HUES64 (cell line): ENCODE measurements at regions not wholly inside any gene's neighbourhood (a gene's known extent, or its start where the extent isn't known, plus 50 kb on each side); places are given as distances from the start of the nearest gene placed in this dataset.
"Not testable (repeated sequence)": the region's sequence is repeated elsewhere in the genome, so short reads cannot be mapped to it uniquely, and the experiment has no call there.

ENCODE experiments used
- H3K27ac ChIP-seq: 2 replicates; pipeline ENCODE4 v1.7.0; 2013; ENCODE audit warnings: low read depth, low read length, inconsistent platforms
- H3K27me3 ChIP-seq: 2 replicates; pipeline ENCODE4 v1.6.1; 2013; ENCODE audit warnings: mild to moderate bottlenecking, low read length; ENCODE audit not compliant: insufficient read depth
- H3K36me3 ChIP-seq: 2 replicates; pipeline ENCODE4 v1.6.1; 2013; ENCODE audit warnings: mild to moderate bottlenecking, low read length; ENCODE audit not compliant: insufficient read depth
- H3K4me1 ChIP-seq: 2 replicates; pipeline ENCODE4 v1.6.1; 2013; ENCODE audit warnings: mild to moderate bottlenecking, low read length, moderate library complexity; ENCODE audit not compliant: insufficient read depth
- H3K4me3 ChIP-seq: 2 replicates; pipeline ENCODE4 v1.5.1; 2013; ENCODE audit warnings: mild to moderate bottlenecking, low read length, moderate library complexity
- H3K9ac ChIP-seq: 2 replicates; pipeline ENCODE4 v1.6.1; 2013; ENCODE audit warnings: mild to moderate bottlenecking, low read depth, low read length
- H3K9me3 ChIP-seq: 2 replicates; pipeline ENCODE4 v1.6.1; 2013; ENCODE audit warnings: low read depth, low read length; ENCODE audit not compliant: insufficient read depth
- WGBS: fragments of 150-250, 120-280 bp; methylation state at CpG from one replicate; pipeline ENCODE4 v1.1.7; 2013; ENCODE audit warnings: missing lambda C conversion rate; 5-methylcytosine and 5-hydroxymethylcytosine counted together

- no CpG with 5 or more reads among the region's 3 CpGs for WGBS
- no peaks in the 10 kb centered on the region for H3K9me3 ChIP-seq
- H3K27me3 ChIP-seq = peaks cover 4% of the 10 kb centered on the region; the same call in 1 of the 2 replicates
- H3K27ac ChIP-seq = no peak overlapping the region
- H3K9ac ChIP-seq = no peak overlapping the region
- no peaks in the 10 kb centered on the region for H3K4me1 ChIP-seq
- no peak overlapping the region for H3K4me3 ChIP-seq
- no peaks in the 10 kb centered on the region for H3K36me3 ChIP-seq
Measured at GRCh38 chr9:33661176-33661575, 134.2 kb upstream of the PRSS3 start.

- Histone ChIP-seq H3K36me3 (no peaks in the 10 kb centered on the region), H3K4me1 (no peaks in the 10 kb centered on the region), H3K27me3 (peaks cover 4% of the 10 kb centered on the region; the same call in 1 of the 2 replicates), H3K9ac (no peak overlapping the region), H3K4me3 (no peak overlapping the region), H3K9me3 (no peaks in the 10 kb centered on the region), H3K27ac (no peak overlapping the region)
- 75% methylated on average over 1 of the region's 1 CpG for WGBS
Measured at GRCh38 chr9:33662871-33663270, 132.5 kb upstream of the PRSS3 start.

GRCh38 chr9:33676194-33676745 lies 119.1 kb upstream of the PRSS3 start:
- Histone ChIP-seq H3K9ac (peak overlapping the region; percentile 78), H3K27ac (peak overlapping the region; percentile 84; the same call in 1 of the 2 replicates), H3K4me3 (peak overlapping the region; percentile 81)
- H3K27me3 ChIP-seq, H3K9me3 ChIP-seq, H3K36me3 ChIP-seq, H3K4me1 ChIP-seq: not testable (repeated sequence)
- 68% methylated on average over 7 of the region's 8 CpGs for WGBS

- Histone ChIP-seq H3K4me1 (peaks cover 6% of the 10 kb centered on the region; the same call in 1 of the 2 replicates), H3K9me3 (no peaks in the 10 kb centered on the region), H3K9ac (peak overlapping the region; percentile 78), H3K36me3 (no peaks in the 10 kb centered on the region), H3K27me3 (peaks cover 2% of the 10 kb centered on the region; the same call in 1 of the 2 replicates), H3K27ac (peak overlapping the region; percentile 84), H3K4me3 (peak overlapping the region; percentile 81)
- WGBS = under 1% methylated on average over 75 of the region's 78 CpGs
Measured at GRCh38 chr9:33676746-33677505, 118.4 kb upstream of the PRSS3 start.

GRCh38 chr9:33677506-33677809 lies 117.9 kb upstream of the PRSS3 start:
- no CpG with 5 or more reads among the region's 3 CpGs for WGBS
- peak overlapping the region; percentile 81 for H3K4me3 ChIP-seq

GRCh38 chr9:33677961-33678360 lies 117.4 kb upstream of the PRSS3 start:
- Histone ChIP-seq H3K27me3 (peaks cover 2% of the 10 kb centered on the region; the same call in 1 of the 2 replicates), H3K9me3 (no peaks in the 10 kb centered on the region), H3K9ac (no peak overlapping the region), H3K36me3 (no peaks in the 10 kb centered on the region), H3K4me1 (peaks cover 6% of the 10 kb centered on the region; the same call in 1 of the 2 replicates), H3K4me3 (peak overlapping the region; percentile 81), H3K27ac (no peak overlapping the region)
- 65% methylated on average over 3 of the region's 3 CpGs for WGBS

More at GRCh38 chr9:33677506-33677809, 117.9 kb upstream of the PRSS3 start:
- H3K9ac ChIP-seq = peak overlapping the region; percentile 78
- no peaks in the 10 kb centered on the region for H3K9me3 ChIP-seq
- H3K4me1 ChIP-seq = peaks cover 6% of the 10 kb centered on the region; the same call in 1 of the 2 replicates
- H3K36me3 ChIP-seq = no peaks in the 10 kb centered on the region
- peak overlapping the region; percentile 84 for H3K27ac ChIP-seq
- peaks cover 2% of the 10 kb centered on the region; the same call in 1 of the 2 replicates for H3K27me3 ChIP-seq

- Histone ChIP-seq H3K9ac (no peak overlapping the region), H3K27me3 (no peaks in the 10 kb centered on the region), H3K36me3 (no peaks in the 10 kb centered on the region), H3K27ac (no peak overlapping the region), H3K4me3 (no peak overlapping the region), H3K9me3 (no peaks in the 10 kb centered on the region), H3K4me1 (no peaks in the 10 kb centered on the region)
- 98% methylated on average over 3 of the region's 3 CpGs for WGBS
Measured at GRCh38 chr9:33682551-33682950, 112.8 kb upstream of the PRSS3 start.

GRCh38 chr9:33684831-33685230 lies 110.5 kb upstream of the PRSS3 start:
- H3K36me3 ChIP-seq = no peaks in the 10 kb centered on the region
- H3K4me1 ChIP-seq = no peaks in the 10 kb centered on the region
- H3K9me3 ChIP-seq = no peaks in the 10 kb centered on the region
- no peak overlapping the region for H3K27ac ChIP-seq
- no peak overlapping the region for H3K4me3 ChIP-seq
- no peak overlapping the region for H3K9ac ChIP-seq
- no peaks in the 10 kb centered on the region for H3K27me3 ChIP-seq

GRCh38 chr9:33686942-33687341 lies 108.4 kb upstream of the PRSS3 start:
- H3K27me3 ChIP-seq = no peaks in the 10 kb centered on the region
- 60% methylated on average over 1 of the region's 4 CpGs for WGBS

GRCh38 chr9:33687779-33688178 lies 107.6 kb upstream of the PRSS3 start:
- WGBS = 71% methylated on average over 1 of the region's 2 CpGs
- no peaks in the 10 kb centered on the region for H3K4me1 ChIP-seq
- no peak overlapping the region for H3K27ac ChIP-seq
- no peak overlapping the region for H3K4me3 ChIP-seq
- H3K36me3 ChIP-seq = no peaks in the 10 kb centered on the region
- H3K9ac ChIP-seq = no peak overlapping the region
- no peaks in the 10 kb centered on the region for H3K9me3 ChIP-seq
- no peaks in the 10 kb centered on the region for H3K27me3 ChIP-seq

More at GRCh38 chr9:33686942-33687341, 108.4 kb upstream of the PRSS3 start:
- Histone ChIP-seq H3K4me1 (no peaks in the 10 kb centered on the region), H3K4me3 (no peak overlapping the region), H3K9ac (no peak overlapping the region), H3K36me3 (no peaks in the 10 kb centered on the region), H3K9me3 (no peaks in the 10 kb centered on the region), H3K27ac (no peak overlapping the region)

GRCh38 chr9:33690143-33690933 lies 105.0 kb upstream of the PRSS3 start:
- H3K27me3 ChIP-seq = no peaks in the 10 kb centered on the region; the same call in 1 of the 2 replicates
- no peak overlapping the region for H3K9ac ChIP-seq
- H3K4me1 ChIP-seq = no peaks in the 10 kb centered on the region
- no peak overlapping the region for H3K27ac ChIP-seq
- H3K9me3 ChIP-seq = no peaks in the 10 kb centered on the region
- H3K36me3 ChIP-seq = no peaks in the 10 kb centered on the region
- H3K4me3 ChIP-seq = no peak overlapping the region
- 92% methylated on average over 2 of the region's 2 CpGs for WGBS
